IMR-90 (cell line): ENCODE measurements at regions not wholly inside any gene's neighbourhood (a gene's known extent, or its start where the extent isn't known, plus 50 kb on each side); places are given as distances from the start of the nearest gene placed in this dataset.

Experiments
- BHLHE40 ChIP-seq: fragments of 150-350 bp; IDR thresholded peaks from 2 replicates; pipeline ENCODE4 v1.6.1; 2016; ENCODE audit warnings: mild to moderate bottlenecking, low read depth, low read length
- CEBPB ChIP-seq: IDR thresholded peaks from 2 replicates; pipeline ENCODE4 v1.6.1; 2012; ENCODE audit warnings: low read depth, low read length, improper control_type of control experiment
- CHD1 ChIP-seq: IDR thresholded peaks from 2 replicates; pipeline ENCODE4 v1.6.1; 2012; ENCODE audit warnings: low read depth, low read length, improper control_type of control experiment
- CTCF ChIP-seq: conservative IDR thresholded peaks from 2 replicates; pipeline ENCODE4 v1.5.1; 2012; ENCODE audit warnings: mild to moderate bottlenecking, low read depth, low read length, improper control_type of control experiment
- ELK1 ChIP-seq: fragments of 150-350 bp; IDR thresholded peaks from 2 replicates; pipeline ENCODE4 v1.6.1; 2016; ENCODE audit warnings: low read depth, mild to moderate bottlenecking, low read length, moderate library complexity, borderline replicate concordance
- MAZ ChIP-seq: IDR thresholded peaks from 2 replicates; pipeline ENCODE4 v1.6.1; 2012; ENCODE audit warnings: low read depth, mild to moderate bottlenecking, low read length, improper control_type of control experiment, moderate library complexity, borderline replicate concordance
- MXI1 ChIP-seq: IDR thresholded peaks from 2 replicates; pipeline ENCODE4 v1.6.1; 2012; ENCODE audit warnings: low read depth, mild to moderate bottlenecking, low read length, moderate library complexity, borderline replicate concordance
- NFE2L2 ChIP-seq: fragments of 150-350 bp; IDR thresholded peaks from 2 replicates; pipeline ENCODE4 v1.6.1; 2016; ENCODE audit warnings: low read depth, mild to moderate bottlenecking, low read length
- POLR2A ChIP-seq: IDR thresholded peaks from 2 replicates; pipeline ENCODE4 v1.6.1; 2012; ENCODE audit warnings: mild to moderate bottlenecking, low read depth, low read length
- RAD21 ChIP-seq: IDR thresholded peaks from 2 replicates; pipeline ENCODE4 v1.6.1; 2012; ENCODE audit warnings: low read length, improper control_type of control experiment
- RFX5 ChIP-seq: IDR thresholded peaks from 2 replicates; pipeline ENCODE4 v1.8.0; 2012; ENCODE audit warnings: low read depth, mild to moderate bottlenecking, low read length, moderate library complexity
- SMC3 ChIP-seq: fragments of 150-350 bp; IDR thresholded peaks from 2 replicates; pipeline ENCODE4 v1.6.1; 2016; ENCODE audit warnings: low read depth, mild to moderate bottlenecking, antibody characterized with exemption, low read length, moderate library complexity
- USF2 ChIP-seq: fragments of 150-350 bp; IDR thresholded peaks from 2 replicates; pipeline ENCODE4 v1.6.1; 2017; ENCODE audit warnings: mild to moderate bottlenecking, antibody characterized with exemption, low read length, low read depth

- TF ChIP-seq CTCF (peak; percentile 34), RAD21 (peak; percentile 39), POLR2A (no peak), USF2 (no peak), SMC3 (peak; percentile 23; the same call in 1 of the 2 replicates), CEBPB (no peak), RFX5 (no peak), ELK1 (no peak), MXI1 (no peak), NFE2L2 (no peak), CHD1 (no peak), MAZ (no peak), BHLHE40 (no peak)
Measured at GRCh38 chr6:118735320-118735719, 83.9 kb upstream of the CEP85L start.
